Astrocyte of the spinal cord (primary cell): ENCODE measurements at regions not wholly inside any gene's neighbourhood (a gene's known extent, or its start where the extent isn't known, plus 50 kb on each side); places are given as distances from the start of the nearest gene placed in this dataset.

ENCODE experiments used
- DNase-seq: peaks from one replicate; pipeline ENCODE4 v3.0.0; 2011; ENCODE audit warnings: low read depth, low spot score
- H3K4me3 ChIP-seq: 2 replicates; pipeline ENCODE4 v1.5.1; 2011; ENCODE audit warnings: low read depth, mild to moderate bottlenecking, low read length, moderate library complexity
- in situ Hi-C: cut with HindIII; loops from 2 replicates; pipeline ENCODE4 v1.10.0; 2017; ENCODE audit warnings: low sequenced_read_pairs
- TF ChIP-seq, protein P1 (sequence below): IDR thresholded peaks from 2 replicates; pipeline ENCODE4 v1.5.1; 2012; ENCODE audit warnings: low read depth, mild to moderate bottlenecking, low read length, inconsistent platforms

DNA sequence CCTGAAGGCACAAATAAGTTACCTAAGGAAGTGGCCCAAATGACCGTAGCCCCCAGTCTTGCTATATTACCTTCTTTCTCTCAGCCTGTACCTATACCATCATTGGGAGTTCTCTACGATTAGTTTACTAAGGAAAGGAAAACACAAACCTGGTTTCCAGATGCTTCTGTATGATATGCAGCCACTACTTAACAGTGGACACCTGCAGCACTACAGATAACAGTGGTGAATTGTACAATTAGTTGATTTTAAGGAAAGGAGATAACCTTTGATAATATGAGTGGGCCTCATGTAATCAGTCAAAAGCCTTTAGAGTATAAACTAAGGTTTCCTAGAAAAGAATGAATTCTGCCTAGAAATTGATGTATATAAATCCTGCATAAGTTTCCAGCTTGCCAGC, 1157.4 kb downstream of the KCNT2 start:
- TF ChIP-seq, protein P1, sequence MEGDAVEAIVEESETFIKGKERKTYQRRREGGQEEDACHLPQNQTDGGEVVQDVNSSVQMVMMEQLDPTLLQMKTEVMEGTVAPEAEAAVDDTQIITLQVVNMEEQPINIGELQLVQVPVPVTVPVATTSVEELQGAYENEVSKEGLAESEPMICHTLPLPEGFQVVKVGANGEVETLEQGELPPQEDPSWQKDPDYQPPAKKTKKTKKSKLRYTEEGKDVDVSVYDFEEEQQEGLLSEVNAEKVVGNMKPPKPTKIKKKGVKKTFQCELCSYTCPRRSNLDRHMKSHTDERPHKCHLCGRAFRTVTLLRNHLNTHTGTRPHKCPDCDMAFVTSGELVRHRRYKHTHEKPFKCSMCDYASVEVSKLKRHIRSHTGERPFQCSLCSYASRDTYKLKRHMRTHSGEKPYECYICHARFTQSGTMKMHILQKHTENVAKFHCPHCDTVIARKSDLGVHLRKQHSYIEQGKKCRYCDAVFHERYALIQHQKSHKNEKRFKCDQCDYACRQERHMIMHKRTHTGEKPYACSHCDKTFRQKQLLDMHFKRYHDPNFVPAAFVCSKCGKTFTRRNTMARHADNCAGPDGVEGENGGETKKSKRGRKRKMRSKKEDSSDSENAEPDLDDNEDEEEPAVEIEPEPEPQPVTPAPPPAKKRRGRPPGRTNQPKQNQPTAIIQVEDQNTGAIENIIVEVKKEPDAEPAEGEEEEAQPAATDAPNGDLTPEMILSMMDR, result no peak
- in situ Hi-C loops, result no loop called here
- no peak overlapping the region for H3K4me3 ChIP-seq
- DNase-seq, result no peak

DNA sequence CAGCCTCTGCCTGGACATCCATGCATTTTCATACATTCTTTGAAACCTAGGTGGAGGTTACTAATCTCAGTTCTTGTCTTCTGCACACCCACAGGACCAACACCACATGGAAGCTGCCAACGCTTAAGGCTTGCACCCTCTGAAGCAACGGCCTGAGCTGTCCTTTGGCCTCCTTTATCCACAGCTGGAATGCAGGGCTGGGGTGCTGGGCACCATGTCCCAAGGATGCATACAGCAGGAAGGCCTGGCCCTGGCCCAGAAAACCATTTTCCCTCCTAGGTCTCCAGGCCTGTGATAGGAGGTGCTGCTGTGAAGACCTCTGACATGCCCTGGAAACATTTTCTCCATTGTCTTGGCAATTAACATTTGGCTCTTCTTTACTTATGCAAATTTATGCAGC, 1168.6 kb downstream of the KCNT2 start:
- in situ Hi-C loops, result no loop called here
- H3K4me3 ChIP-seq, result no peak overlapping the region
- TF ChIP-seq, protein P1, result no peak
- DNase-seq, result no peak

DNA sequence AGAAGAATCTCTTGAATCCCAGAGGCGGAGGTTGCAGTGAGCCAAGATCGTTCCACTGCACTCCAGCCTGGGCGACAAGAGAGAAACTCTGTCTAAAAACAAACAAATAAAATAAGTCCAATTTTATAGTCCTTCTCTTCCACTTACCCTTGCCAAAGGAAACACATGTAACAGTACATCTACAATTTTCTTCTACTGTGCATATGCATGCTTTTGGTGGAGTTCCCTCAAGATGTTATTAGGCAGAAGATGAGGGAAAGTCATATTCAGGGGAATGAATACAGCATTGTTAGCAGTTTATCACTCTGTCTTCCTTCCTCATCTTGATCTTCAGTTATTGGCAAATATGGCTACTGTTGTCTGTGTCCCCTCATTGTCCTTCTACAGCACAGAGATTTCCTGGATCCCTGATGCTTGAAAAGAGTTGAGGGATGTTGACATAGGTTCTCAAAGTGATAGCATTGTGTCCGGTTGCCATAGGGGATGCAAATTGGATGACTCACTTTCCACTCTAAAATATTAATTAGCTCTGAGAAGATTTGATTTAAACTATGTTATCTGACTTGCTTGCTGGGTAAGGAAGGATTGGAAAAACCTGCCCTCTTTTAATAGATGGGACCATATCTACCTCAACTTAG, 1173.6 kb downstream of the KCNT2 start:
- TF ChIP-seq, protein P1, result no peak
- DNase-seq, result no peak
- in situ Hi-C loops, result no loop called here
- H3K4me3 ChIP-seq, result no peak overlapping the region

DNA sequence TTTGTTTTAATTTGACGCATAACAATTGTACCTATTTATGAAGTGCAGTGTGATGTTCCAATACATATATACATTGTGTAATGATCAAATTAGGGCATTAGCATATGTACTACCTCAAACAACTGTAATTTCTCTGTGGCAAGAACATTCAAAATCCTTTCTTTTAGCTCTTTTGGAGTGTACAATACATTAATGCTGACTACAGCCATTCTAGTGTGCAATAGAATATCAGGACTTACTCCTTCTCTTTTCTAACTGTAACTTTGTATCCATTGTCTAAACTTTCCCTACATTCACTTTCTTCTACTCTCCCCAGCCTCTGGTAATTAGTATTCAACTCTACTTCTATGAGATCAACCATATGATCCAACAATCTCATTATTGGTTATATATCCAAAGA, 1177.4 kb downstream of the KCNT2 start:
- H3K4me3 ChIP-seq, result no peak overlapping the region
- in situ Hi-C loops, result no loop called here
- TF ChIP-seq, protein P1, result no peak
- no peak for DNase-seq

DNA sequence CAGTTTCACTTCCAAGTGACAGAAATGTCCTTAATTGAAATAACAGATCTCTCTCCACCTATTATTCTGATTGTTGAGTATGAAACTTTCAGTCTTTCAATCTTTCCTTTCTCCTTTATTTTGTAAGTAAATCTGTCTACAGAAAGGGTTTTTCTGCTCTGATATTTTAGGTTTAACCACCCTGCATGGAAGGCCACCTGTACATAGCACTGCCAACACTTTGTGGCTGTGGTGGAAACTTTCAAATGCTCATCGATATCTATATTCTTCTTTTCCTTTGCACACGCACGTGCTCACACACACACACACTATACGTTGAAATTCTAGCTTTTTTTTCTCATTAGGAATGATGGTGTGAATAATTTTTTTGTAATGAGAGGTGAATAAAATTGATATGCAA, 1179.3 kb downstream of the KCNT2 start:
- TF ChIP-seq, protein P1, result no peak
- in situ Hi-C loops, result no loop called here
- H3K4me3 ChIP-seq, result no peak overlapping the region
- DNase-seq, result no peak

DNA sequence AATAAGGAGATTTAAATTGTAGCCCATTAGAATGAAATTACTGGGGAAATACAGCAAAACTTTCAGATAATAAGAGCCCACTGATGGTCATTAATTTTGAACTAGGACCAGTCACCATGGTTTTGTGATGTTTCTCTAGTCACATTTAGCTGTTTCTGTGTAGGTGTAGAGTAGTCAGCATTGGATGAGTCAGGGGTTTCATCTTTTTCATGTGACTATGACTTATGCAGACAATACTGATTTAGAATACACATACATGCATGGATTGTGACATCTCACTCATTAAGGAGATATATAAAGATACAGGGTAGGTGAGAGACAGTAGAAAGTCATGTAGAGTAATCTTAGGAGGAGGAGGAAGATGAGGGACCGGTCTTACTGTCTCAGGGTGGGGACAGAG, 1192.7 kb downstream of the KCNT2 start:
- H3K4me3 ChIP-seq, result no peak overlapping the region
- in situ Hi-C loops, result no loop called here
- no peak for DNase-seq
- TF ChIP-seq, protein P1, result no peak
